ENCODE measurements at regions not wholly inside any gene's neighbourhood (a gene's known extent, or its start where the extent isn't known, plus 50 kb on each side); places are given as distances from the start of the nearest gene placed in this dataset.

DNA sequence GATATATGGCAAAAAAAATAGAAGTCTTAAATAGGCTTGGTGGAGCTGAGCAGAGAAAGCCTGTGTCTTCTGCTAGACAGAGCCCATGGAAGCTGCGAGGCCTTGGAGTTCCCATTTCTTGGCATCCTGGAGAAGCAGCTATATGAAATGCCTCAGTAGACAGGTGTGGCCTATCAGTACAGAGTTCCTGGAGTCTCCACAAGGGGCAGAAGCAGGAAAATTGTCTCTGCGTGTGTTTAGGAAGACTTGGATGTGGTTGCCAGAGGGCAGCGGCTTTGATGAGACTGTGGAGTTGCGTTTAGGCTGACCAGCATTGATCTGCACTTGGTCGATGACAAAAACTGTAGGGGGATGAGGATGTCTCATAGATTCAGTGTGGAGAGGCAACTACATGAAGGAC is 334.5 kb upstream of the SEL1L start:
- H3K4me1 ChIP-seq (ENCODE audit: insufficient read depth, low read length, poor library complexity, severe bottlenecking): no peaks in the 10 kb centered on the region
- H3K27ac ChIP-seq (ENCODE audit: low read depth, low read length, poor library complexity, severe bottlenecking): no peak overlapping the region
- no peak overlapping the region for H3K4me2 ChIP-seq (ENCODE audit: low read length)
- no TSS peak for BruUV-seq (replicated peaks)
- CTCF ChIA-PET (ENCODE audit: unreplicated experiment): no interaction called here
- H3K79me2 ChIP-seq (ENCODE audit: insufficient read depth, low read depth, low read length): no peaks in the 10 kb centered on the region
- H3K9me2 ChIP-seq (ENCODE audit: insufficient read depth, low read length): no peaks in the 10 kb centered on the region
- POLR2A ChIA-PET: interaction anchor here (0.6 kb wide), 1 partner anchor 14 kb away, joined by 3 read pairs; no protein-coding TSS in a partner anchor
- no peak overlapping the region for H2AFZ ChIP-seq (ENCODE audit: low read length)
- H3K9me3 ChIP-seq (ENCODE audit: low read length): no peaks in the 10 kb centered on the region
- no peaks in the 10 kb centered on the region for H4K20me1 ChIP-seq (ENCODE audit: insufficient read depth, low read length)
- H3K36me3 ChIP-seq (ENCODE audit: insufficient read depth, low read length): no peaks in the 10 kb centered on the region
- no peak for DNase-seq (ENCODE audit: low spot score)
- no peak overlapping the region for H3K4me3 ChIP-seq (ENCODE audit: low read depth, low read length, poor library complexity, severe bottlenecking)
- no peak for TF ChIP-seq EZH2phosphoT487 (IDR thresholded peaks at IDR 0.05; ENCODE audit: borderline replicate concordance, low read depth, low read length)
- TF ChIP-seq, protein P1, sequence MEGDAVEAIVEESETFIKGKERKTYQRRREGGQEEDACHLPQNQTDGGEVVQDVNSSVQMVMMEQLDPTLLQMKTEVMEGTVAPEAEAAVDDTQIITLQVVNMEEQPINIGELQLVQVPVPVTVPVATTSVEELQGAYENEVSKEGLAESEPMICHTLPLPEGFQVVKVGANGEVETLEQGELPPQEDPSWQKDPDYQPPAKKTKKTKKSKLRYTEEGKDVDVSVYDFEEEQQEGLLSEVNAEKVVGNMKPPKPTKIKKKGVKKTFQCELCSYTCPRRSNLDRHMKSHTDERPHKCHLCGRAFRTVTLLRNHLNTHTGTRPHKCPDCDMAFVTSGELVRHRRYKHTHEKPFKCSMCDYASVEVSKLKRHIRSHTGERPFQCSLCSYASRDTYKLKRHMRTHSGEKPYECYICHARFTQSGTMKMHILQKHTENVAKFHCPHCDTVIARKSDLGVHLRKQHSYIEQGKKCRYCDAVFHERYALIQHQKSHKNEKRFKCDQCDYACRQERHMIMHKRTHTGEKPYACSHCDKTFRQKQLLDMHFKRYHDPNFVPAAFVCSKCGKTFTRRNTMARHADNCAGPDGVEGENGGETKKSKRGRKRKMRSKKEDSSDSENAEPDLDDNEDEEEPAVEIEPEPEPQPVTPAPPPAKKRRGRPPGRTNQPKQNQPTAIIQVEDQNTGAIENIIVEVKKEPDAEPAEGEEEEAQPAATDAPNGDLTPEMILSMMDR (conservative IDR thresholded peaks at IDR 0.05; ENCODE audit: low read length): no peak
- intact Hi-C loops (cut with micrococcal nuclease; ENCODE audit: unreplicated experiment): no loop called here

- CTCF ChIA-PET (ENCODE audit: unreplicated experiment): no interaction called here
- H3K4me2 ChIP-seq (ENCODE audit: low read length): no peak overlapping the region
- no peaks in the 10 kb centered on the region for H3K79me2 ChIP-seq (ENCODE audit: insufficient read depth, low read depth, low read length)
- H3K4me1 ChIP-seq (ENCODE audit: insufficient read depth, low read length, poor library complexity, severe bottlenecking): no peaks in the 10 kb centered on the region
- H3K27ac ChIP-seq (ENCODE audit: low read depth, low read length, poor library complexity, severe bottlenecking): no peak overlapping the region
- H3K36me3 ChIP-seq (ENCODE audit: insufficient read depth, low read length): no peaks in the 10 kb centered on the region
- TF ChIP-seq, protein P1 (conservative IDR thresholded peaks at IDR 0.05; ENCODE audit: low read length): no peak
- no peak for TF ChIP-seq EZH2phosphoT487 (IDR thresholded peaks at IDR 0.05; ENCODE audit: borderline replicate concordance, low read depth, low read length)
- BruUV-seq (replicated peaks): no TSS peak
- H3K4me3 ChIP-seq (ENCODE audit: low read depth, low read length, poor library complexity, severe bottlenecking): no peak overlapping the region
- intact Hi-C loops (cut with micrococcal nuclease; ENCODE audit: unreplicated experiment): no loop called here
- DNase-seq (ENCODE audit: low spot score): no peak
- H2AFZ ChIP-seq (ENCODE audit: low read length): no peak overlapping the region
- no peaks in the 10 kb centered on the region for H3K9me2 ChIP-seq (ENCODE audit: insufficient read depth, low read length)
- POLR2A ChIA-PET: no interaction called here
- H3K9me3 ChIP-seq (ENCODE audit: low read length): no peaks in the 10 kb centered on the region
- H4K20me1 ChIP-seq (ENCODE audit: insufficient read depth, low read length): no peaks in the 10 kb centered on the region
Measured at GRCh38 chr14:81871706-81872105, 338.1 kb upstream of the SEL1L start.

- no peak for DNase-seq (ENCODE audit: low spot score)
- intact Hi-C loops (cut with micrococcal nuclease; ENCODE audit: unreplicated experiment): no loop called here
- H3K9me2 ChIP-seq (ENCODE audit: insufficient read depth, low read length): no peaks in the 10 kb centered on the region
- no peaks in the 10 kb centered on the region for H3K9me3 ChIP-seq (ENCODE audit: low read length)
- no peaks in the 10 kb centered on the region for H3K4me1 ChIP-seq (ENCODE audit: insufficient read depth, low read length, poor library complexity, severe bottlenecking)
- no peak overlapping the region for H3K27ac ChIP-seq (ENCODE audit: low read depth, low read length, poor library complexity, severe bottlenecking)
- BruUV-seq (replicated peaks): no TSS peak
- H3K79me2 ChIP-seq (ENCODE audit: insufficient read depth, low read depth, low read length): no peaks in the 10 kb centered on the region
- H4K20me1 ChIP-seq (ENCODE audit: insufficient read depth, low read length): no peaks in the 10 kb centered on the region
- TF ChIP-seq, protein P1 (conservative IDR thresholded peaks at IDR 0.05; ENCODE audit: low read length): no peak
- no peak for TF ChIP-seq EZH2phosphoT487 (IDR thresholded peaks at IDR 0.05; ENCODE audit: borderline replicate concordance, low read depth, low read length)
- no peaks in the 10 kb centered on the region for H3K36me3 ChIP-seq (ENCODE audit: insufficient read depth, low read length)
- CTCF ChIA-PET (ENCODE audit: unreplicated experiment): no interaction called here
- no peak overlapping the region for H2AFZ ChIP-seq (ENCODE audit: low read length)
- no peak overlapping the region for H3K4me2 ChIP-seq (ENCODE audit: low read length)
- H3K4me3 ChIP-seq (ENCODE audit: low read depth, low read length, poor library complexity, severe bottlenecking): no peak overlapping the region
- POLR2A ChIA-PET: no interaction called here
Measured at GRCh38 chr14:81884382-81884781, 350.7 kb upstream of the SEL1L start.

All from OCI-LY7 (cell line).